DOHH2 (cell line): ENCODE measurements at regions not wholly inside any gene's neighbourhood (a gene's known extent, or its start where the extent isn't known, plus 50 kb on each side); places are given as distances from the start of the nearest gene placed in this dataset.

Source experiments
- EZH2phosphoT487 ChIP-seq: fragments of 200-600 bp; sonication (generic); IDR thresholded peaks from 2 replicates; pipeline ENCODE4 v1.6.1; 2017; ENCODE audit warnings: borderline replicate concordance, mild to moderate bottlenecking, antibody characterized with exemption, low read length, moderate library complexity, mixed read lengths
- TF ChIP-seq, protein P1 (sequence below): fragments of 200-600 bp; sonication (generic); IDR thresholded peaks from one replicate; pipeline ENCODE4 v1.5.1; 2014; ENCODE audit warnings: antibody characterized with exemption, mild to moderate bottlenecking, low read depth, low read length; ENCODE audit not compliant: poor library complexity, severe bottlenecking

DNA sequence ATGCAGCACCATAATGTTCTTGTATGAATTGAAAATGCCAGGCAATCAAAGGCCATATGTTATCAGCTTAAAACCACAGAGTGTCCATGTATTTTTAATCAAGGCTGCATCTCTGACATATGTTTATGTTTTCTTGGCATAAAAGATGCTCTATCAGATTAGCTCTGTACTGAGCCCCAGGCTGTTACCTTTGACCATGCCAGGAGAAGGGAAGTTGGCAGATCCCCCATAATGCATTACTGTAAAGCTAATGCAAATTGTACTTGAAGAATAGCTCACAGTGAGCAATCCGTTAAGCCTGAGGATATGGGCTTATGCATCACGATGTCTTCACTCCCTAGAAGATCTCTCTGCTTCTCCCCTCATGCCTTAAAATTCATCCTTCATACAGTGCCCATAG lies 414.4 kb downstream of the BRINP1 start:
- TF ChIP-seq, protein P1, sequence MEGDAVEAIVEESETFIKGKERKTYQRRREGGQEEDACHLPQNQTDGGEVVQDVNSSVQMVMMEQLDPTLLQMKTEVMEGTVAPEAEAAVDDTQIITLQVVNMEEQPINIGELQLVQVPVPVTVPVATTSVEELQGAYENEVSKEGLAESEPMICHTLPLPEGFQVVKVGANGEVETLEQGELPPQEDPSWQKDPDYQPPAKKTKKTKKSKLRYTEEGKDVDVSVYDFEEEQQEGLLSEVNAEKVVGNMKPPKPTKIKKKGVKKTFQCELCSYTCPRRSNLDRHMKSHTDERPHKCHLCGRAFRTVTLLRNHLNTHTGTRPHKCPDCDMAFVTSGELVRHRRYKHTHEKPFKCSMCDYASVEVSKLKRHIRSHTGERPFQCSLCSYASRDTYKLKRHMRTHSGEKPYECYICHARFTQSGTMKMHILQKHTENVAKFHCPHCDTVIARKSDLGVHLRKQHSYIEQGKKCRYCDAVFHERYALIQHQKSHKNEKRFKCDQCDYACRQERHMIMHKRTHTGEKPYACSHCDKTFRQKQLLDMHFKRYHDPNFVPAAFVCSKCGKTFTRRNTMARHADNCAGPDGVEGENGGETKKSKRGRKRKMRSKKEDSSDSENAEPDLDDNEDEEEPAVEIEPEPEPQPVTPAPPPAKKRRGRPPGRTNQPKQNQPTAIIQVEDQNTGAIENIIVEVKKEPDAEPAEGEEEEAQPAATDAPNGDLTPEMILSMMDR = no peak
- no peak for TF ChIP-seq EZH2phosphoT487
